ENCODE measurements at regions not wholly inside any gene's neighbourhood (a gene's known extent, or its start where the extent isn't known, plus 50 kb on each side); places are given as distances from the start of the nearest gene placed in this dataset.

DNA sequence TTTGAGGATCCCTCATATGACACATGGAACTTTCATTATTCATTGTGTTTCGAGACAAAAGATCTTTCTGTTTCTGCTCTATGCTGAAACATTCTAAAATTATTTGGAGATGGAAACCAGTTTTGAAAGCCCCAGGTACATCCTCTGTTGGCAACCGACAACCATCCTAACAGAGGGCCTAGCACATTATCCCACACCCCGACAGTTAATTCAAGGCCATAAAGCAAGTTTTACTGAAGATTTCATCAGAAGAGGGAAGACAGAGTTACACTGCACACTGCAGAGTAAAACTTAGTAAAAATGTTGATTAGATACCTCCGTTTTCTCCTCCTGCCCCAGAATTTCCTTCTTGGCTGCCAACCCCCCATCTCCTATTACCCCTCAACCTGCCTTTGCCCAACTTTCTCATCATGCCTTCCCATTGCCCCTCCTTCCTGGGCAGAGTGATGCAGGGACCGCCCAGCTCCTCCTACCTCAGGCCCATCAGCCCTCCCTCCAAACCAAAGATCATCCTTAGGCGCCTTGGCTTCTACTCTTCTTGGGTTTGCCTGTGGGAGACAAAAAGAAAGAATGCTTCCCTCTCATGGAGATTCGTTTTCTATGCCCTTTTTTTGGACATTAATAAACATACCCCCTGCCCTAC, 52.9 kb upstream of the CITED4 start:
- intact Hi-C loops (cut with micrococcal nuclease): no loop called here
- DNase-seq: no peak
- no peak for ATAC-seq

DNA sequence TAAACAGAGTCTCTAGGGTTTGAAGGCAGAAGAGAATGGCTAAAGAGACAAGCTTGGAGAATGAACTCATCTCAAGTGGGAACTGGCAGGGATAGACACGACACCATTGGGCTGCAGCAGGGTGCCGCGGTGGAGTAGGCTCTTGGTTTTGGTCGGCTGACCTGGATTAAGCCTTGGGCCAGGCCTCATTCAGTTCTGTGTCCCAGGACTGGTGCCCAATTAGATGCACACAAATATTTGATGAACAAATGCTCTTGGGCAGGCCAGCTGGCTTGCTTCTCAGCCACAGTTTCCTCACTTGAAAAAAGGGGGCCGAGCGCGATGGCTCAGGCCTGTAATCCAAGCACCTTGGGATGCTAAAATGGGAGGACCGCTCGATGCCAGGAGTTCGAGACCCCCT, 53.4 kb upstream of the CITED4 start:
- intact Hi-C loops (cut with micrococcal nuclease): no loop called here
- DNase-seq (no peak), ATAC-seq (no peak)

DNA sequence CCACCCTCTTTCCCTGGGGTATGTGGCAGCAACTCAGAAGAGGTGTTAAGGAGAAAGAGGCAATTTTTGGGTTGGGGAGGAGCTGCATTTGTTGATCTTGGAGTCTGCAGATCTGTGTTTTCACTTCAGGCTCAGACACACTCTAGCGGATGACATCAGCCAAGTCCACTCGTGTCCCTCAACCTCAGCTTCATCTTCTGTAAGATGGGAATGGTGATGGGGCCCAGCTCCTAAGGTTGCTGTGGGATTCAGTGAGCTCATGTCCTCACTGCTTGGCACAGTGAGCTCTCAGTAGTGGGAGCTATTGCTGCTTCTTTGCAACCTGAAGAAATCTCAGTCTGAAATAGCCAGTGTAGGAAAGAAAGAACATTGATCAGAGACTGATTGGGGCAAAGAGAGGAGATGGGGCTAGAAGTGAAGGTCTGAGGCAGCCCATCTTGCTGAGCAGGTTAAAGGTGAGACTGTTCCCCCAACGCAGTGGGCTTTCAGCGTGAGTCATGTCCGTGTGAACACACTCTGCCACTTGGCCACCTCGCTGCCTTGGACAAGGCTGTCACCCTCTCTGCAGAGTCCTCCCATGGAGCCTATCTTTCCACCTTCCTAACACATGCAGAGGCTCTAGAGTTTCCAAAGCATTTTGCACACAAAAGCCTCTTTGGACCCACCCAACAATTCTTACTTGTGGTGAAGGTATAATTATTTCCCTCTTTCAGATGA, 56.0 kb upstream of the CITED4 start:
- intact Hi-C loops (cut with micrococcal nuclease): no loop called here
- ATAC-seq: no peak

DNA sequence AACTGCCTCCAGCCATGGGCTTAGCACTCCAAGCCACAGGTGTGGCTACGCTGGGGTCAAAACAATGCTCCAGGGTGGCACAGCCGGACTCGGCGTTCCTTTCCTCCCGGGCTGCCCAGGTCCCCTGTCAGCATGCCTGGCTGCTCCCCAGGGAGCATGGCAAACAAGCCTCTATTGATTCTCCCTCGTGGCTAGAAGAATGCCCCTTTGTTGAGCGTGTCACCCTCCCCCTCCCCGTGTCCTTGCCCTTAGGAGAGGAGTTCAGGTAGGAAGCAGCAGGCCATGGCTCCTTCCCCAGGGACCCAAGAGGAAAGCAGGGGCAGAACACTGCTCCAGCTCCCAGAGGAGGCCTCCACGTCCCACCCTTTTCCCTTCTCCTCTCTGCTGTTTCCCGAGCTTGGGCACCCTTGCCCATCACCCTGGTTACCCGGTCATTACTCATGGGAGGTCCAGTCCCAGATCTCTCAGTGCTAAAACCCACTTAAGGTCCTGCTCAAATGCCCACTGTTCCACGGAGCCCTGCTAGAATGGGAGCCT, 57.4 kb upstream of the CITED4 start:
- intact Hi-C loops (cut with micrococcal nuclease): no loop called here

More for the DNA sequence above, 56.0 kb upstream of the CITED4 start:
- no peak for DNase-seq

DNA sequence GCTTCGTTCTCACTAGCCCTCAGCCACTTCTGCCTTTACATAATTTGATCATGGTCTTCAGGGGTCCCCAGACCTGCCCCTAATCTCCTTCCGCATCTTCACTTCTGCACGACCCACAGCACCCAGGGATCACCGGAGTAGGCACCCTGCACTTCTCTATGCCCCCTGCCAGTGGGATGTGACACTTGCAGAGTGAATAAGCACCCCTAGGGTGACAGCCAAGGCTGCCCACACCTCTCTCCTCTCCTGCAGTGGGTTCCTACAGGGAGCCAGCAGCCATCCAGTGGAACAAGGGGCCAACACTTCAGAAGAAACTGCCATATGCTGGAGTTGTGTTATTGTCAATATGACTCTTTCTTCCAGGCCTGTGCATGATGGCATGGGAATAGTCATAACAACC, 58.0 kb upstream of the CTPS1 start:
- intact Hi-C loops (cut with micrococcal nuclease): no loop called here
- DNase-seq (no peak), ATAC-seq (no peak)

More for the DNA sequence above, 57.4 kb upstream of the CITED4 start:
- no peak for ATAC-seq
- no peak for DNase-seq

- intact Hi-C loops (cut with micrococcal nuclease): no loop called here
These were observed 57.4 kb upstream of the CTPS1 start for GRCh38 chr1:40921981-40922677.

GRCh38 chr1:40922969-40923368, 56.5 kb upstream of the CTPS1 start:
- intact Hi-C loops (cut with micrococcal nuclease): no loop called here
- DNase-seq (peak; percentile 36), ATAC-seq (peak; percentile 79)

More at GRCh38 chr1:40921981-40922677, 57.4 kb upstream of the CTPS1 start:
- DNase-seq (no peak), ATAC-seq (no peak)

GRCh38 chr1:40923511-40924020, 55.9 kb upstream of the CTPS1 start:
- intact Hi-C loops (cut with micrococcal nuclease): no loop called here
- ATAC-seq (no peak), DNase-seq (no peak)

DNA sequence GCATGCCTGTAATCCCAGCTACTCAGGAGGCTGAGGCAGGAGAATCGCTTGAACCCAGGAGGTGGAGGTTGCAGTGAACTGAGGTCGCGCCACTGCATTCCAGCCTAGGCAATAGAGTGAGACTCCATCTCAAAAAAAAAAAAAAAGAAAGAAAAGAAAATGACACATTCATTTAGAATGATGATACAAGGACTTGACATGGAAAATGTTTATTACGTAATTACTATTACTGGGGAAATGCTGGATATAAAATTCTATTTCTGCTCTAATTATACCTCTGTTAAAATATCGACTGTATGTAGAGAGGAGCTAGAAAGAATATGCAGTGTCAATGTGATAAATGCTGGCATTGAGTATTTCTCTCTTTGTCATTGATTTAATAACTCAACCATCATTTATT, 54.7 kb upstream of the CTPS1 start:
- intact Hi-C loops (cut with micrococcal nuclease): no loop called here
- no peak for ATAC-seq
- no peak for DNase-seq

DNA sequence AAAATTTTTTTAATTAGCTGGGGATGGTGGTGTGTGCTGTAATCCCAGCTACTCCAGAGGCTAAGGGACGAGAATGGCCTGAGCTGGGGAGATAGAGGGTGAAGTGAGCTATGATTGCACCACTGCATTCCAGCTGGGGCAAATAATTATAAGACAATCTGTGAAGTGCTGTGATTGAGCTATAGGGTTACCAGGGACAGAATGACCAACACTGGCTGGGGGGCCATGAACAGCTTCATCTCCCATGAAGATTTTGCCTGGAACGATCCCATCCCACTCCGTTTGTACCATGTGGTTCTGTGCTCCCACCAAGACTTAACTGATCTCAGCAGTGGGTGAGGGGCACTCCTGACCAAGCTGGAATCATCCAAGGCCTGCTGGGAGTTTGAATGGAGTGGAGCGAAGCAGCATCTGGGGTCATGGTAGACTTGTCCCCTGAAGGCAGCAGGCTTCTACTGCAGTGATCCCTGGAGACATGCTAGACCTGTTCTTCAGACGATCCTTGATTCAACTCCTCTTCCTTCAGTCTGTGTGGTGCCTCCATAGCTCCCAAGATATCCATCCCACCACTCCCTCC, 53.6 kb upstream of the CTPS1 start:
- no peak for ATAC-seq
- intact Hi-C loops (cut with micrococcal nuclease): no loop called here

GRCh38 chr1:40926441-40926840, 53.1 kb upstream of the CTPS1 start:
- DNase-seq: no peak
- intact Hi-C loops (cut with micrococcal nuclease): no loop called here
- no peak for ATAC-seq

More for the DNA sequence above, 53.6 kb upstream of the CTPS1 start:
- no peak for DNase-seq

DNA sequence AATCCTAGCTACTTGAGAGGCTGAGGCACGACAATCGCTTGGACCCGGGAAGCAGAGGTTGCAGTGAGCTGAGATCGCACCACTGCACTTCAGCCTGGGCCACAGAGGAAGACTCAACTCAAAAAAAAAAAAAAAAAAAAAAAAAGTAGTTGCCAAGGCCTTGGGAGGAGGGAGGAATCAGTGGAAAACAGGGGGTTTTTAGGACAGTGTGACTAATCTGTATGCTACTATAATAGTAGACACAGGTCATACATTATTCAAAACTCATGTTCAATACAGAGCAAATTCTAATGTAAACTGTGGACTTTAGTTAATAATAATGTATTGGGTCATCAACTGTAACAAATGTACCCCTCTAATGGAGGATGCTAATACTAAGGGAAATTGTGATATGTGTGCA, 51.7 kb upstream of the CTPS1 start:
- DNase-seq: no peak
- ATAC-seq: no peak
- intact Hi-C loops (cut with micrococcal nuclease): no loop called here

DNA sequence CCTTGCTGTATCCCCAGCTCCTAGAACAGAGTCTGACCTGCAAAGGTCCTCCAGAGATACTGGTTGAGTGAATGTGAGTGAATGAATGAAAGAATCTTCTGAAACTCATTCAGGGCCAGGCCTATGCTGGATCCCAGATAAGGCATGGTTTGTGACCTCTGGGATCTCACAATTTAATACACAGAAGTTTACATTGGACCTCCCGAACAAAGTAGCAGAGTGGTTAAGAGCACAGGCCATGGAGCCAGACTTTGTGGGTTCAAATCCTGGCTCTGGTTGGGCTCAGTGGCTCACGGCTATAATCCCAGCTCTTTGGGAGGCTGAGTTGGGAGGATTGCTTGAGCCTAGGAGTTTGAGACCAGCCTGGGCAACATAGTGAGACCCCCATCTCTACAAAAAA, 50.8 kb upstream of the CTPS1 start:
- no peak for ATAC-seq
- DNase-seq: no peak
- intact Hi-C loops (cut with micrococcal nuclease): no loop called here

DNA sequence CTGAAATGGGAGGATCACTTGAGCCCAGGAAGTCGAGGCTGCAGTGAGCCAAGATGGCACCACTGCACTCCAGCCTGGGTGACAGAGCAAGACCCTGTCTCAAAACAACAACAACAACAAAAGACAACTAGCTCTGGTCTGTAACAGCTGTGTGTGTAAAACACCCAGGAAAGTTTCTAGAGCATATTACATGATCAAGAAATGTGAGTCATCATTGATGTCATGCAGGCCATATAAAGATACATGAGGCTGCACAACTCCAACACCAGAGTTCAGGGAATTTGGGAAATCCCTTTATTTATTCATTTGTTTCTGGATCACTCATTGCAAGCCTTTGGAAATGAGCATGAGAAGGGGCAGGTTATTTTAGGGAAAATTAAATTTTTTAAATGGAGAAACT, 50.3 kb upstream of the CTPS1 start:
- DNase-seq (no peak), ATAC-seq (no peak)
- intact Hi-C loops (cut with micrococcal nuclease): no loop called here

All from left ventricle myocardium superior (tissue), 1 donor.